DOHH2 (cell line): ENCODE measurements at regions not wholly inside any gene's neighbourhood (a gene's known extent, or its start where the extent isn't known, plus 50 kb on each side); places are given as distances from the start of the nearest gene placed in this dataset.

Experiments
- H3F3A ChIP-seq: fragments of 200-600 bp; sonication (generic), shearing (Covaris generic); 2 replicates; pipeline ENCODE4 v1.6.0; 2016; ENCODE audit warnings: antibody characterized with exemption, mild to moderate bottlenecking; ENCODE audit not compliant: control insufficient read depth, insufficient read depth
- H3K27ac ChIP-seq: fragments of 200-600 bp; sonication (generic); 2 replicates; pipeline ENCODE4 v1.5.1; 2014; ENCODE audit warnings: low read depth, mild to moderate bottlenecking, low read length, moderate library complexity
- H3K27me3 ChIP-seq: fragments of 200-600 bp; sonication (generic); 2 replicates; pipeline ENCODE4 v1.6.1; 2014; ENCODE audit warnings: mild to moderate bottlenecking, low read length, mixed read lengths; ENCODE audit not compliant: control insufficient read depth
- H3K36me3 ChIP-seq: fragments of 200-600 bp; sonication (generic); 2 replicates; pipeline ENCODE4 v1.6.1; 2014; ENCODE audit warnings: mild to moderate bottlenecking, low read length, moderate library complexity, mixed read lengths; ENCODE audit not compliant: control insufficient read depth
- H3K4me1 ChIP-seq: fragments of 200-600 bp; sonication (generic); 2 replicates; pipeline ENCODE4 v1.6.1; 2014; ENCODE audit warnings: mild to moderate bottlenecking, low read length, mixed read lengths; ENCODE audit not compliant: control insufficient read depth
- H3K4me2 ChIP-seq: fragments of 200-600 bp; sonication (generic); 2 replicates; pipeline ENCODE4 v1.6.0; 2014; ENCODE audit warnings: mild to moderate bottlenecking, low read length, moderate library complexity
- H3K4me3 ChIP-seq: fragments of 200-600 bp; sonication (generic); 2 replicates; pipeline ENCODE4 v1.5.1; 2014; ENCODE audit warnings: mild to moderate bottlenecking, low read length, mixed read lengths
- H3K79me2 ChIP-seq: fragments of 200-600 bp; sonication (generic); 2 replicates; pipeline ENCODE4 v1.6.1; 2014; ENCODE audit warnings: mild to moderate bottlenecking, low read length, mixed read lengths; ENCODE audit not compliant: control insufficient read depth
- H3K9me2 ChIP-seq: fragments of 200-600 bp; sonication (generic); replicated peaks from 2 replicates; pipeline ENCODE4 v1.6.1; 2014; ENCODE audit warnings: mild to moderate bottlenecking, low read length, mixed read lengths; ENCODE audit not compliant: control insufficient read depth
- H3K9me3 ChIP-seq: fragments of 200-600 bp; sonication (generic); 2 replicates; pipeline ENCODE4 v1.6.1; 2014; ENCODE audit warnings: antibody characterized with exemption, low read length, mixed read lengths; ENCODE audit not compliant: control insufficient read depth, insufficient read depth
- H4K20me1 ChIP-seq: fragments of 200-600 bp; sonication (generic); 2 replicates; pipeline ENCODE4 v1.6.0; 2014; ENCODE audit warnings: low read depth, mild to moderate bottlenecking, antibody characterized with exemption, low read length, moderate library complexity; ENCODE audit not compliant: control insufficient read depth, insufficient read depth
- CTCF ChIP-seq: fragments of 200-600 bp; sonication (generic); IDR thresholded peaks from one replicate; pipeline ENCODE4 v1.5.1; 2014; ENCODE audit warnings: antibody characterized with exemption, mild to moderate bottlenecking, low read depth, low read length; ENCODE audit not compliant: poor library complexity, severe bottlenecking
- EZH2phosphoT487 ChIP-seq: fragments of 200-600 bp; sonication (generic); IDR thresholded peaks from 2 replicates; pipeline ENCODE4 v1.6.1; 2017; ENCODE audit warnings: borderline replicate concordance, mild to moderate bottlenecking, antibody characterized with exemption, low read length, moderate library complexity, mixed read lengths

- H3K79me2 ChIP-seq = no peaks in the 10 kb centered on the region
- no peaks in the 10 kb centered on the region for H3K9me2 ChIP-seq
- no peaks in the 10 kb centered on the region for H4K20me1 ChIP-seq
- no peak overlapping the region for H3K27ac ChIP-seq
- H3K4me2 ChIP-seq = no peak overlapping the region
- no peaks in the 10 kb centered on the region for H3F3A ChIP-seq
- no peaks in the 10 kb centered on the region for H3K4me1 ChIP-seq
- no peak overlapping the region for H3K4me3 ChIP-seq
- TF ChIP-seq CTCF = no peak
- no peak for TF ChIP-seq EZH2phosphoT487
- no peaks in the 10 kb centered on the region for H3K9me3 ChIP-seq
- no peaks in the 10 kb centered on the region for H3K36me3 ChIP-seq
- H3K27me3 ChIP-seq = no peaks in the 10 kb centered on the region
Observed at GRCh38 chr2:236793023-236794011, 223.7 kb downstream of the ACKR3 start.

- Histone ChIP-seq H3K27ac (no peak overlapping the region), H3K4me3 (no peak overlapping the region), H3K27me3 (no peaks in the 10 kb centered on the region), H4K20me1 (no peaks in the 10 kb centered on the region), H3K9me2 (no peaks in the 10 kb centered on the region), H3F3A (no peaks in the 10 kb centered on the region), H3K36me3 (no peaks in the 10 kb centered on the region), H3K79me2 (no peaks in the 10 kb centered on the region), H3K9me3 (no peaks in the 10 kb centered on the region), H3K4me2 (no peak overlapping the region), H3K4me1 (no peaks in the 10 kb centered on the region)
- no peak for TF ChIP-seq EZH2phosphoT487
- TF ChIP-seq CTCF = no peak
Observed at GRCh38 chr2:236794176-236794957, 224.7 kb downstream of the ACKR3 start.

GRCh38 chr2:236795169-236795860, 225.7 kb downstream of the ACKR3 start:
- Histone ChIP-seq H3K27me3 (no peaks in the 10 kb centered on the region), H3K4me3 (no peak overlapping the region), H3K4me2 (no peak overlapping the region), H3K36me3 (no peaks in the 10 kb centered on the region), H4K20me1 (no peaks in the 10 kb centered on the region), H3K9me3 (no peaks in the 10 kb centered on the region), H3K27ac (no peak overlapping the region), H3K9me2 (no peaks in the 10 kb centered on the region), H3F3A (no peaks in the 10 kb centered on the region), H3K4me1 (no peaks in the 10 kb centered on the region), H3K79me2 (no peaks in the 10 kb centered on the region)
- no peak for TF ChIP-seq EZH2phosphoT487
- no peak for TF ChIP-seq CTCF
